ENCODE measurements at regions not wholly inside any gene's neighbourhood (a gene's known extent, or its start where the extent isn't known, plus 50 kb on each side); places are given as distances from the start of the nearest gene placed in this dataset.

DNA sequence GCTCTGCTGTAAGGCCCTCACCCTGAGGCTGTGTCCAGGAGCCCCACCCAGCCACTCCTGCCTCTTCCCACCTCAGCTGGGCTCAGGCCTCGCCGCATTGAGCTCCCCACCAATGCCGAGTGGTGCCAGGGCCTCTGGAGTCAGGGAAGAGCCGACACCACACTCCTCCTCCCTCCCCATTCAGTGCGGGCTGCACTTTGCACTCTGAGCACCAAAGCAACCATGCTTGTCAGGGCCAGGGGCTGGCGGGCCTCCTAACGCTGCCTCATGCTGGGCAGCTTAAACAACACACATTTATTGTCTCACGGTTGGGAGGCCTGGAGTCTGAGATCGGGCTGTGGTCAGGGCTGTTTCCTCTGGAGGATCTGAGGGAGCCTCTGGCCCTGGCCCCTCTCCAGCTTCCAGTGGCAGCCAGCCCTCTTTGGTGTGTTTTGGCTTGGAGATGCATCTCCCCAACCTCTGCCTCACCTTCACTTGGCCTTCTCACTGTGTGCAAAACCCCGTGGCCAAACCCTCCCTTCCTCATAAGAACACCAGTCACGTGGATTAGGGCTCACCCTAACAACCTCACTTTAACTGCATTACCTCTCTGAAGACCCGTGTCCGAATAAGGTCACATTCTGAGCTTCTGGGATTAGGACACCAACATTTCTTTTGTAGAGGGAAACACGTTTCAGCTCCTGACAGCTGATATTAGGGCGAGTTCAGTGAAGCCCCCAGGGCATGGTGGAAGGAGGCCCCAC, 157.8 kb downstream of the MED10 start:
- TF ChIP-seq, protein P1, sequence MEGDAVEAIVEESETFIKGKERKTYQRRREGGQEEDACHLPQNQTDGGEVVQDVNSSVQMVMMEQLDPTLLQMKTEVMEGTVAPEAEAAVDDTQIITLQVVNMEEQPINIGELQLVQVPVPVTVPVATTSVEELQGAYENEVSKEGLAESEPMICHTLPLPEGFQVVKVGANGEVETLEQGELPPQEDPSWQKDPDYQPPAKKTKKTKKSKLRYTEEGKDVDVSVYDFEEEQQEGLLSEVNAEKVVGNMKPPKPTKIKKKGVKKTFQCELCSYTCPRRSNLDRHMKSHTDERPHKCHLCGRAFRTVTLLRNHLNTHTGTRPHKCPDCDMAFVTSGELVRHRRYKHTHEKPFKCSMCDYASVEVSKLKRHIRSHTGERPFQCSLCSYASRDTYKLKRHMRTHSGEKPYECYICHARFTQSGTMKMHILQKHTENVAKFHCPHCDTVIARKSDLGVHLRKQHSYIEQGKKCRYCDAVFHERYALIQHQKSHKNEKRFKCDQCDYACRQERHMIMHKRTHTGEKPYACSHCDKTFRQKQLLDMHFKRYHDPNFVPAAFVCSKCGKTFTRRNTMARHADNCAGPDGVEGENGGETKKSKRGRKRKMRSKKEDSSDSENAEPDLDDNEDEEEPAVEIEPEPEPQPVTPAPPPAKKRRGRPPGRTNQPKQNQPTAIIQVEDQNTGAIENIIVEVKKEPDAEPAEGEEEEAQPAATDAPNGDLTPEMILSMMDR (IDR thresholded peaks at IDR 0.05; ENCODE audit: insufficient read depth, low read depth, low read length), result no peak
- no peak overlapping the region for H3K4me3 ChIP-seq (ENCODE audit: low read depth, low read length)
- no peak for DNase-seq (ENCODE audit: low read depth)

DNA sequence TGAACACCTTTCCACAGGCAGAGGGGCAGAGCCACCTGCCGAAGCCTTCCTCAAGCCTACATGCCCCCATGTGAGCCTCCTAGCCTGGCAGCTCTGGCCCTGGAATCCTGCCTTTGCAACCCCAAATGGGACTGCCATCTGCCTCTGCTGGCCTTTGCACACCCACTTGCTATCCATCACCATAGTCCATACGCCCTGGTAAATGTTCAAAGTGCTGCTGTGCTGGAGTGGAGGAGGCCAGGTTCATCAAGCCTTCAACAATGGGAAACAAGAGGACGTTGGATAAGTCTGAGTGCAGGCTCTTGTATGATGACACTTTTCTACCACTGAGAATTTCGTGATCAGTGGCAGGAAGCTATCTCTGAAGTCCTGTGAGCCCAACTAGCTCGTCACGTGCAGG, 159.8 kb downstream of the MED10 start:
- TF ChIP-seq, protein P1 (IDR thresholded peaks at IDR 0.05; ENCODE audit: insufficient read depth, low read depth, low read length), result no peak
- no peak overlapping the region for H3K4me3 ChIP-seq (ENCODE audit: low read depth, low read length)
- no peak for DNase-seq (ENCODE audit: low read depth)

DNA sequence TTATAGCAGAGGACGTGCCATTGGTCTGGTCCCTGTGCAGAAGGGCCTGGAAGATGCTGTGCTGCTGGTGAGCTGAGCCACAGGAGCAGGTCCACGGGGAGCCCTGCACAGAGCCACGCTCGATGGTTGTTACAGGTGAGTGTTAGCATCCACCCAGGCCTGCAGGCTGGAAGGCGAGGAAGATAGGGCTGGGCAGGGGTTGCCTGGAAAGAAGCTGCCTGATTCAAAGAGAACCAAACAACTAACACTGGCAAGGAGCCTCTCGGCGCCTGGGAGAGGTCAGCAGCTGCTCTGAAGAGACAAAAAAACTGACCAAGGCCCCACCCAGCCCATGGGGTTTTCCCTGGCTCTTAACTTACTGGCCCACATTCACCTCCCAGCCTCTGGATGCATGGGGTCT, 160.2 kb downstream of the MED10 start:
- no peak for DNase-seq (ENCODE audit: low read depth)
- no peak overlapping the region for H3K4me3 ChIP-seq (ENCODE audit: low read depth, low read length)
- TF ChIP-seq, protein P1 (IDR thresholded peaks at IDR 0.05; ENCODE audit: insufficient read depth, low read depth, low read length), result no peak

DNA sequence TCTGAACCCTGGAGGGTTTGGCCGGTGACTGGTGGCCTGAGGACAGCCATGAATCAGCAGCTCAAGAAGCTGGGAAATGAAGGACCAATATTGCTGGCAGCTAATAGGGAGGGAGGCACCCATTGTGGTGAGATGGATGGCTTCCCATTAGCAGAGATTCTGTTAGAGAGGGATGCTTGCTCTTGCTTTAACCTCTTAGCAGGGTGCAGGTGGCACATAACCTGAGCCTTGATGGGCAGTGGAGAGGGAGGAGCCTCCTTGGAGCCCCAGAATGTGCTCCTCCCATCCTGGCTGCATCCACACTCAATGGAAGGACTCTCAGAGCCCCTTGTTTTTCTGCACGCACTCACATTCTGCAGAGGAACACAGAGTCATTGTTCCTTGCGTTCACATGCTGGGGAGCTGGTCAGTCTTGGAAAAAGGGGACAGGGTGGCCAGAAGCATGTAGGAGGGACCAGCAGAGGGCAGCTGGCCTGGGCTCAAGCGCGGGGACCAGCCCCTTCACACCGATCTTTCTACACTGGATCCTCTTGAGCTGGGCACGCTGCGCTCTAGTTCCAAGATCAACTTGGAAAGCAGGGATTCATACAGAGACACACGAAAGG, 161.8 kb downstream of the MED10 start:
- H3K4me3 ChIP-seq (ENCODE audit: low read depth, low read length), result no peak overlapping the region
- no peak for DNase-seq (ENCODE audit: low read depth)
- TF ChIP-seq, protein P1 (IDR thresholded peaks at IDR 0.05; ENCODE audit: insufficient read depth, low read depth, low read length), result no peak

DNA sequence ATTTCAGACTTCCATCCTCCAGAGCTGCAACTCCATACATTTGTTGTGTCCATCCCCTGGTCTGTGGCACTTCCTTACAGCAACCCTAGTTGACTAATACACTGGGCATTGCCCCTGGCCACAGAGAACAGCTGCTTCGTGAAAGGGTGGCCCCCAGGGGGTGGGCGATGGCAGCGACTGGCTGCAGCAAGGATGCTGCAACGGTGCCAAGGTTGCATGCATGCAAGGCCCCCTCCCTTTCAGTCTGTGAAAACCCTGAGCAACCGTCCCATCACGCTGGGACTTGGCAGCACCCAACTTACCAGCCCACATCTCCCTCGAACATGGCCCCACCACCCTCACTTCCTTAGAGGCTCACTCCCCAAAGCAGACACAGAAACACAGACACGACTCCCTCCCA, 162.5 kb downstream of the MED10 start:
- DNase-seq (ENCODE audit: low read depth), result no peak
- TF ChIP-seq, protein P1 (IDR thresholded peaks at IDR 0.05; ENCODE audit: insufficient read depth, low read depth, low read length), result no peak

DNA sequence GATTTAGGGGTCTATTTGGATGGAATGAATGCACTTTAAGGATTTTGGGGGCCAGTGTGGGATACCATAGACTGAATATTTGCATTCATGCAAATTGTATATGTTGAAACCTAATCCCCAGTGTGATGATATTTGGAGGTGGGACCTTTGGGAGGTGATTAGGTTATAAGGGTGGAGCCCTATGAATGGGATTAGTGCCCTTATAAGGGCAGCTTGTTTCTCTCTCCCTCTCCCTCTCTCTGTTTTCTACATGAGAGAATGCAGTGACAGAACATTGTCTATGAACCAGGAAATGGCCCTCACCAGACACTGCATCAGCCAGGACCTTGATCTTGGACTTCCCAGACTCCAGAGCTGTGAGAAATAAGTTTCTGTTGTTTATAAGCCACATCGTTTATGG, 166.1 kb downstream of the MED10 start:
- DNase-seq (ENCODE audit: low read depth), result no peak
- H3K4me3 ChIP-seq (ENCODE audit: low read depth, low read length), result no peak overlapping the region
- TF ChIP-seq, protein P1 (IDR thresholded peaks at IDR 0.05; ENCODE audit: insufficient read depth, low read depth, low read length), result no peak

More for the DNA sequence above, 162.5 kb downstream of the MED10 start:
- H3K4me3 ChIP-seq (ENCODE audit: low read depth, low read length), result no peak overlapping the region

All from fibroblast of villous mesenchyme (primary cell).